Neural progenitor cell (in vitro differentiated cells): ENCODE measurements at regions not wholly inside any gene's neighbourhood (a gene's known extent, or its start where the extent isn't known, plus 50 kb on each side); places are given as distances from the start of the nearest gene placed in this dataset.

Source experiments
- CTCF ChIP-seq: fragments of 200-600 bp; sonication (generic); IDR thresholded peaks from 2 replicates; pipeline ENCODE4 v1.5.1; 2017; ENCODE audit warnings: antibody characterized with exemption, mild to moderate bottlenecking
- EZH2 ChIP-seq: fragments of 200-600 bp; sonication (generic); IDR thresholded peaks from 2 replicates; pipeline ENCODE4 v1.6.1; 2017; ENCODE audit warnings: antibody characterized with exemption, mild to moderate bottlenecking, moderate library complexity
- EZH2phosphoT487 ChIP-seq: fragments of 200-600 bp; sonication (generic); IDR thresholded peaks from 2 replicates; pipeline ENCODE4 v1.6.1; 2017; ENCODE audit warnings: antibody characterized with exemption

GRCh38 chr2:47255794-47256193 lies 79.5 kb upstream of the CALM2 start:
- TF ChIP-seq CTCF = no peak
- TF ChIP-seq EZH2 = no peak
- no peak for TF ChIP-seq EZH2phosphoT487
